Endodermal cell (in vitro differentiated cells): ENCODE measurements at regions not wholly inside any gene's neighbourhood (a gene's known extent, or its start where the extent isn't known, plus 50 kb on each side); places are given as distances from the start of the nearest gene placed in this dataset.
"Not testable (repeated sequence)": the region's sequence is repeated elsewhere in the genome, so short reads cannot be mapped to it uniquely, and the experiment has no call there.

Experiments used
- DNase-seq: peaks from one replicate; pipeline ENCODE4 v3.0.0-alpha.2; 2017
- H3K27ac ChIP-seq: 2 replicates; pipeline ENCODE4 v1.5.1; 2013; ENCODE audit warnings: mild to moderate bottlenecking, low read depth, low read length, moderate library complexity
- H3K27me3 ChIP-seq: 2 replicates; pipeline ENCODE4 v1.6.1; 2013; ENCODE audit warnings: mild to moderate bottlenecking, low read length, moderate library complexity; ENCODE audit not compliant: insufficient read depth, control insufficient read depth, poor library complexity, severe bottlenecking
- H3K36me3 ChIP-seq: 2 replicates; pipeline ENCODE4 v1.7.0; 2013; ENCODE audit warnings: mild to moderate bottlenecking, low read length, moderate library complexity; ENCODE audit not compliant: control insufficient read depth, insufficient read depth
- H3K4me1 ChIP-seq: one replicate; pipeline ENCODE4 v1.7.0; 2013; ENCODE audit warnings: low read length; ENCODE audit not compliant: control insufficient read depth, insufficient read depth
- H3K4me3 ChIP-seq: 2 replicates; pipeline ENCODE4 v1.5.1; 2013; ENCODE audit warnings: mild to moderate bottlenecking, low read length, moderate library complexity
- H3K9ac ChIP-seq: 2 replicates; pipeline ENCODE4 v1.6.1; 2013; ENCODE audit warnings: mild to moderate bottlenecking, low read length, moderate library complexity; ENCODE audit not compliant: poor library complexity, severe bottlenecking; ENCODE audit errors: extremely low read depth
- H3K9me3 ChIP-seq: 2 replicates; pipeline ENCODE4 v1.6.1; 2013; ENCODE audit warnings: mild to moderate bottlenecking, low read length, moderate library complexity; ENCODE audit not compliant: control insufficient read depth
- H3K27ac Mint-ChIP-seq: 2 replicates; pipeline ENCODE4 v1.8.0; 2020; ENCODE audit warnings: mixed read lengths
- H3K27me3 Mint-ChIP-seq: 2 replicates; pipeline ENCODE4 v1.8.0; 2021; ENCODE audit warnings: mild to moderate bottlenecking, mixed read lengths; ENCODE audit not compliant: insufficient read depth
- H3K36me3 Mint-ChIP-seq: 2 replicates; pipeline ENCODE4 v1.8.0; 2020; ENCODE audit warnings: low read depth, mixed read lengths
- H3K4me1 Mint-ChIP-seq: 2 replicates; pipeline ENCODE4 v1.8.0; 2020; ENCODE audit warnings: mixed read lengths
- H3K4me3 Mint-ChIP-seq: 2 replicates; pipeline ENCODE4 v1.8.0; 2020; ENCODE audit warnings: mild to moderate bottlenecking, moderate library complexity, mixed read lengths
- H3K9me3 Mint-ChIP-seq: 2 replicates; pipeline ENCODE4 v1.8.0; 2020; ENCODE audit warnings: mild to moderate bottlenecking, mixed read lengths
- CTCF ChIP-seq: fragments of 200-600 bp; sonication (generic); conservative IDR thresholded peaks from 2 replicates; pipeline ENCODE4 v1.5.0; 2021; ENCODE audit warnings: antibody characterized with exemption, mild to moderate bottlenecking
- WGBS, 2 experiments: methylation state at CpG; one replicate each; pipeline versions ENCODE4 v1.1.5 to v1.1.7; 2013; ENCODE audit warnings: missing lambda C conversion rate in 2 of 2, mixed read lengths in 1 of 2; ENCODE audit not compliant: insufficient coverage in 1 of 2, insufficient read length in 1 of 2; 5-methylcytosine and 5-hydroxymethylcytosine counted together

- Histone ChIP-seq H3K4me3 (no peak overlapping the region), H3K36me3 (no peaks in the 10 kb centered on the region), H3K27me3 (no peaks in the 10 kb centered on the region), H3K9ac (no peak overlapping the region), H3K4me1 (no peaks in the 10 kb centered on the region), H3K9me3 (peaks cover 8% of the 10 kb centered on the region), H3K27ac (no peak overlapping the region)
- H3K27me3 Mint-ChIP-seq: no peaks in the 10 kb centered on the region
- H3K4me1 Mint-ChIP-seq: peaks cover 15% of the 10 kb centered on the region
- no peak overlapping the region for H3K4me3 Mint-ChIP-seq
- peaks cover 11% of the 10 kb centered on the region for H3K9me3 Mint-ChIP-seq
- DNase-seq: no peak
- no peaks in the 10 kb centered on the region for H3K36me3 Mint-ChIP-seq
- no peak for TF ChIP-seq CTCF
- H3K27ac Mint-ChIP-seq: no peak overlapping the region
- WGBS, 2 experiments: 88 to 100% methylated on average over 4 to 5 of the region's 5 CpGs
These were observed 904.2 kb upstream of the NXPH2 start for GRCh38 chr2:139684286-139684860.

- no peaks in the 10 kb centered on the region for H3K36me3 Mint-ChIP-seq
- Histone ChIP-seq H3K36me3 (no peaks in the 10 kb centered on the region), H3K9ac (no peak overlapping the region), H3K4me3 (no peak overlapping the region), H3K27me3 (no peaks in the 10 kb centered on the region), H3K27ac (no peak overlapping the region), H3K9me3 (peaks cover 35% of the 10 kb centered on the region), H3K4me1 (peaks cover 2% of the 10 kb centered on the region)
- peaks cover 11% of the 10 kb centered on the region for H3K4me1 Mint-ChIP-seq
- no peak overlapping the region for H3K4me3 Mint-ChIP-seq
- H3K27ac Mint-ChIP-seq: no peak overlapping the region
- peaks cover 6% of the 10 kb centered on the region for H3K9me3 Mint-ChIP-seq
- DNase-seq: no peak
- no peaks in the 10 kb centered on the region for H3K27me3 Mint-ChIP-seq
- TF ChIP-seq CTCF: no peak
These were observed 894.4 kb upstream of the NXPH2 start for GRCh38 chr2:139674577-139674976.

GRCh38 chr2:139673447-139673846 lies 893.3 kb upstream of the NXPH2 start:
- not testable (repeated sequence) for H3K4me1 ChIP-seq, H3K4me3 ChIP-seq, DNase-seq, H3K27me3 ChIP-seq, H3K27ac Mint-ChIP-seq, H3K9me3 Mint-ChIP-seq, H3K36me3 ChIP-seq, H3K27ac ChIP-seq, H3K36me3 Mint-ChIP-seq, H3K4me3 Mint-ChIP-seq, H3K9ac ChIP-seq, H3K27me3 Mint-ChIP-seq
- 88 to 96% methylated on average over 2 to 4 of the region's 4 CpGs for WGBS, 2 experiments
- H3K4me1 Mint-ChIP-seq: peaks cover 11% of the 10 kb centered on the region
- peaks cover 26% of the 10 kb centered on the region for H3K9me3 ChIP-seq

- H3K27ac Mint-ChIP-seq: no peak overlapping the region
- H3K36me3 Mint-ChIP-seq: no peaks in the 10 kb centered on the region
- H3K4me1 Mint-ChIP-seq: peaks cover 11% of the 10 kb centered on the region
- no peaks in the 10 kb centered on the region for H3K36me3 ChIP-seq
- TF ChIP-seq CTCF: no peak
- no peak overlapping the region for H3K9ac ChIP-seq
- H3K27me3 ChIP-seq: no peaks in the 10 kb centered on the region
- peaks cover 2% of the 10 kb centered on the region for H3K4me1 ChIP-seq
- H3K9me3 Mint-ChIP-seq: no peaks in the 10 kb centered on the region
- DNase-seq: no peak
- H3K4me3 Mint-ChIP-seq: no peak overlapping the region
- H3K27ac ChIP-seq: no peak overlapping the region
- H3K9me3 ChIP-seq: peaks cover 17% of the 10 kb centered on the region
- no peaks in the 10 kb centered on the region for H3K27me3 Mint-ChIP-seq
- no peak overlapping the region for H3K4me3 ChIP-seq
- 94% methylated on average over 2 of the region's 2 CpGs; no CpG with 5 or more reads in 1 of the 2 experiments for WGBS, 2 experiments
These were observed 889.5 kb upstream of the NXPH2 start for GRCh38 chr2:139669675-139670074.
